ENCODE measurements at regions not wholly inside any gene's neighbourhood (a gene's known extent, or its start where the extent isn't known, plus 50 kb on each side); places are given as distances from the start of the nearest gene placed in this dataset.

DNA sequence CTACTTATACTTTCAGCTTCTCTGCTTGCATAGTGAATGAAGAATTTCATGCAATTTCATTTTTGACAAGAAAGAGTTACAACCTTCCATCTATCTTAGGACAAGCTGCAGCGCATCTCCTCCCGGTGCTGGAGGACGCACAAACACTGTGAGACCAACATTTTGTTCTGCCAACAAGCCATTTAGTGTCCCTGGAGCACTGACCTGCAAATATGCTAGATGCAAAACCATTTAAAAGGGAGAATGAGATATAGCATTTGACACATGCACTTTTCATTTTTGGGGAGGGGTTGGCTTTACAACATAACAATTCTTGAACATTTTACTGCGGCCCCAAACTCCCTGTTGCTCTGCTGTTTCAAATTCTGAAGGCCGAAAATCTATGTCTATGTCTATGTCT, 127.2 kb upstream of the SLC30A5 start:
- TF ChIP-seq CTCF (conservative IDR thresholded peaks at IDR 0.05 in 1 of 2, IDR thresholded peaks at IDR 0.05 in 1 of 2; ENCODE audit: extremely low read depth in 1 of 2, insufficient read depth in 1 of 2, low read depth in 1 of 2, low read length in 2 of 2) = no peak
- no peak for TF ChIP-seq EZH2 (IDR thresholded peaks at IDR 0.05; ENCODE audit: borderline replicate concordance, low read length)
